ENCODE measurements at regions not wholly inside any gene's neighbourhood (a gene's known extent, or its start where the extent isn't known, plus 50 kb on each side); places are given as distances from the start of the nearest gene placed in this dataset.

- TF ChIP-seq CTCF (IDR thresholded peaks at IDR 0.05) (no peak), EZH2 (IDR thresholded peaks at IDR 0.05; ENCODE audit: borderline replicate concordance, insufficient read depth, low read depth, low read length, poor library complexity, severe bottlenecking) (no peak)
Observed at GRCh38 chr6:165900970-165901369, 237.9 kb upstream of the PDE10A start.

Data from B cell (primary cell).